Skeletal muscle cell (primary cell): ENCODE measurements at regions not wholly inside any gene's neighbourhood (a gene's known extent, or its start where the extent isn't known, plus 50 kb on each side); places are given as distances from the start of the nearest gene placed in this dataset.
A peak's percentile ranks its signal among the peaks of the same experiment; 100 is the strongest.
"Not testable (repeated sequence)": the region's sequence is repeated elsewhere in the genome, so short reads cannot be mapped to it uniquely, and the experiment has no call there.

Source experiments
- DNase-seq: peaks from one replicate; pipeline ENCODE4 v3.0.0-alpha.2; 2010; ENCODE audit warnings: low read depth
- H3K4me3 ChIP-seq: 2 replicates; pipeline ENCODE4 v1.5.1; 2011; ENCODE audit warnings: low read depth, mild to moderate bottlenecking, control low read depth, low read length, moderate library complexity

- no peak overlapping the region for H3K4me3 ChIP-seq
- DNase-seq: no peak
Measured at GRCh38 chr3:88984256-88984655, 123.2 kb upstream of the EPHA3 start.

- H3K4me3 ChIP-seq: no peak overlapping the region
- no peak for DNase-seq
Measured at GRCh38 chr3:88984832-88985231, 122.6 kb upstream of the EPHA3 start.

- H3K4me3 ChIP-seq: no peak overlapping the region
- peak; percentile 55 for DNase-seq
Measured at GRCh38 chr3:88985491-88985890, 121.9 kb upstream of the EPHA3 start.

- H3K4me3 ChIP-seq: no peak overlapping the region
- peak; percentile 45 for DNase-seq
Measured at GRCh38 chr3:88986834-88987233, 120.6 kb upstream of the EPHA3 start.

- DNase-seq: no peak
Measured at GRCh38 chr3:88987776-88988175, 119.6 kb upstream of the EPHA3 start.

GRCh38 chr3:88988906-88989305, 118.5 kb upstream of the EPHA3 start:
- DNase-seq: no peak
- no peak overlapping the region for H3K4me3 ChIP-seq

More at GRCh38 chr3:88987776-88988175, 119.6 kb upstream of the EPHA3 start:
- H3K4me3 ChIP-seq: no peak overlapping the region

GRCh38 chr3:88991496-88991895, 115.9 kb upstream of the EPHA3 start:
- no peak overlapping the region for H3K4me3 ChIP-seq
- peak; percentile 22 for DNase-seq

GRCh38 chr3:88996691-88997090, 110.7 kb upstream of the EPHA3 start:
- no peak overlapping the region for H3K4me3 ChIP-seq
- no peak for DNase-seq

- no peak for DNase-seq
- H3K4me3 ChIP-seq: no peak overlapping the region
Measured at GRCh38 chr3:88997260-88997659, 110.2 kb upstream of the EPHA3 start.

GRCh38 chr3:89000886-89001285, 106.5 kb upstream of the EPHA3 start:
- DNase-seq: peak; percentile 34
- H3K4me3 ChIP-seq: no peak overlapping the region

- no peak for DNase-seq
- no peak overlapping the region for H3K4me3 ChIP-seq
Measured at GRCh38 chr3:89002191-89002590, 105.2 kb upstream of the EPHA3 start.

GRCh38 chr3:89013536-89013935, 93.9 kb upstream of the EPHA3 start:
- H3K4me3 ChIP-seq: no peak overlapping the region
- no peak for DNase-seq

GRCh38 chr3:89017531-89017930, 89.9 kb upstream of the EPHA3 start:
- no peak overlapping the region for H3K4me3 ChIP-seq
- DNase-seq: no peak

- DNase-seq: no peak
- H3K4me3 ChIP-seq: no peak overlapping the region
Measured at GRCh38 chr3:89025185-89025584, 82.2 kb upstream of the EPHA3 start.

GRCh38 chr3:89032346-89033013, 74.9 kb upstream of the EPHA3 start:
- no peak overlapping the region for H3K4me3 ChIP-seq
- peak; percentile 25 for DNase-seq

GRCh38 chr3:89034723-89035122, 72.7 kb upstream of the EPHA3 start:
- DNase-seq, H3K4me3 ChIP-seq: not testable (repeated sequence)

GRCh38 chr3:89038869-89039268, 68.6 kb upstream of the EPHA3 start:
- DNase-seq: no peak

GRCh38 chr3:89042236-89042835, 65.1 kb upstream of the EPHA3 start:
- no peak overlapping the region for H3K4me3 ChIP-seq
- no peak for DNase-seq

More at GRCh38 chr3:89038869-89039268, 68.6 kb upstream of the EPHA3 start:
- H3K4me3 ChIP-seq: no peak overlapping the region

GRCh38 chr3:89043406-89043932, 64.0 kb upstream of the EPHA3 start:
- no peak for DNase-seq
- no peak overlapping the region for H3K4me3 ChIP-seq

GRCh38 chr3:89046661-89047060, 60.8 kb upstream of the EPHA3 start:
- DNase-seq: no peak
- no peak overlapping the region for H3K4me3 ChIP-seq

- no peak for DNase-seq
- H3K4me3 ChIP-seq: no peak overlapping the region
Measured at GRCh38 chr3:89049119-89049518, 58.3 kb upstream of the EPHA3 start.
